ENCODE measurements at regions not wholly inside any gene's neighbourhood (a gene's known extent, or its start where the extent isn't known, plus 50 kb on each side); places are given as distances from the start of the nearest gene placed in this dataset.
"Not testable (repeated sequence)": the region's sequence is repeated elsewhere in the genome, so short reads cannot be mapped to it uniquely, and the experiment has no call there.

GRCh38 chr12:107864727-107865126 is 90.2 kb downstream of the ASCL4 start:
- not testable (repeated sequence) for H3K27me3 ChIP-seq (ENCODE audit: insufficient read depth, low read length, poor library complexity); H3K36me3 ChIP-seq (ENCODE audit: control insufficient read depth, insufficient read depth, low read length)

GRCh38 chr12:107873223-107873622 is 98.7 kb downstream of the ASCL4 start:
- DNase-seq, result peak; percentile 1
- no peak overlapping the region for H4K8ac ChIP-seq (ENCODE audit: low read depth, low read length)
- no peak overlapping the region for H4K5ac ChIP-seq (ENCODE audit: low read length)
- H3K9ac ChIP-seq (ENCODE audit: low read length), result no peak overlapping the region
- no CpG with 5 or more reads among the region's 14 CpGs for WGBS (ENCODE audit: extremely low coverage, insufficient coverage, low lambda C conversion rate)
- H3K27me3 ChIP-seq (ENCODE audit: insufficient read depth, low read length, poor library complexity), result no peaks in the 10 kb centered on the region
- no peak overlapping the region for H3K27ac ChIP-seq (ENCODE audit: low read depth, low read length)
- H3K56ac ChIP-seq (ENCODE audit: low read length), result no peak overlapping the region
- no peak overlapping the region for H3K4ac ChIP-seq (ENCODE audit: low read depth, low read length)
- H3K4me3 ChIP-seq (ENCODE audit: low read length), result no peak overlapping the region
- no peaks in the 10 kb centered on the region for H3K36me3 ChIP-seq (ENCODE audit: control insufficient read depth, insufficient read depth, low read length)
- no peaks in the 10 kb centered on the region for H3K79me2 ChIP-seq (ENCODE audit: control insufficient read depth, insufficient read depth, low read length)
- no peak overlapping the region for H2BK15ac ChIP-seq (replicated peaks; ENCODE audit: low read depth)
- no peak overlapping the region for H2BK120ac ChIP-seq (ENCODE audit: low read depth, low read length)
- no peak overlapping the region for H3K18ac ChIP-seq (ENCODE audit: low read length)
- H2AK5ac ChIP-seq (ENCODE audit: low read length), result no peak overlapping the region
- no peaks in the 10 kb centered on the region for H3K79me1 ChIP-seq (ENCODE audit: low read length)
- no peaks in the 10 kb centered on the region for H3K4me1 ChIP-seq (ENCODE audit: control insufficient read depth, low read depth, low read length)
- H2BK5ac ChIP-seq (ENCODE audit: low read length), result no peak overlapping the region
- no peak overlapping the region for H3K23ac ChIP-seq (ENCODE audit: low read length)
- no peak overlapping the region for H3K4me2 ChIP-seq (ENCODE audit: low read length)

More at GRCh38 chr12:107864727-107865126, 90.2 kb downstream of the ASCL4 start:
- H3K9ac ChIP-seq (ENCODE audit: low read length); H3K79me1 ChIP-seq (ENCODE audit: low read length); H3K23ac ChIP-seq (ENCODE audit: low read length); H3K4me1 ChIP-seq (ENCODE audit: control insufficient read depth, low read depth, low read length); H3K4me3 ChIP-seq (ENCODE audit: low read length); H2BK15ac ChIP-seq (replicated peaks; ENCODE audit: low read depth); H3K56ac ChIP-seq (ENCODE audit: low read length); H2BK5ac ChIP-seq (ENCODE audit: low read length); H3K18ac ChIP-seq (ENCODE audit: low read length); H3K4ac ChIP-seq (ENCODE audit: low read depth, low read length); H3K79me2 ChIP-seq (ENCODE audit: control insufficient read depth, insufficient read depth, low read length); H2AK5ac ChIP-seq (ENCODE audit: low read length); H3K4me2 ChIP-seq (ENCODE audit: low read length); DNase-seq; H3K27ac ChIP-seq (ENCODE audit: low read depth, low read length); H2BK120ac ChIP-seq (ENCODE audit: low read depth, low read length); H4K5ac ChIP-seq (ENCODE audit: low read length); H4K8ac ChIP-seq (ENCODE audit: low read depth, low read length): not testable (repeated sequence)
- WGBS (ENCODE audit: extremely low coverage, insufficient coverage, low lambda C conversion rate), result no CpG with 5 or more reads among the region's 12 CpGs

GRCh38 chr12:107875786-107876185 is 101.3 kb downstream of the ASCL4 start:
- Histone ChIP-seq H2BK120ac (ENCODE audit: low read depth, low read length) (no peak overlapping the region), H2AK5ac (ENCODE audit: low read length) (no peak overlapping the region), H3K4me1 (ENCODE audit: control insufficient read depth, low read depth, low read length) (no peaks in the 10 kb centered on the region), H3K4ac (ENCODE audit: low read depth, low read length) (no peak overlapping the region), H3K23ac (ENCODE audit: low read length) (no peak overlapping the region), H3K27ac (ENCODE audit: low read depth, low read length) (no peak overlapping the region), H3K4me2 (ENCODE audit: low read length) (no peak overlapping the region), H3K18ac (ENCODE audit: low read length) (no peak overlapping the region), H2BK5ac (ENCODE audit: low read length) (no peak overlapping the region), H3K79me1 (ENCODE audit: low read length) (no peaks in the 10 kb centered on the region), H4K8ac (ENCODE audit: low read depth, low read length) (no peak overlapping the region), H2BK15ac (replicated peaks; ENCODE audit: low read depth) (no peak overlapping the region), H3K9ac (ENCODE audit: low read length) (no peak overlapping the region), H4K5ac (ENCODE audit: low read length) (no peak overlapping the region), H3K27me3 (ENCODE audit: insufficient read depth, low read length, poor library complexity) (no peaks in the 10 kb centered on the region), H3K4me3 (ENCODE audit: low read length) (no peak overlapping the region), H3K56ac (ENCODE audit: low read length) (no peak overlapping the region), H3K79me2 (ENCODE audit: control insufficient read depth, insufficient read depth, low read length) (no peaks in the 10 kb centered on the region), H3K36me3 (ENCODE audit: control insufficient read depth, insufficient read depth, low read length) (no peaks in the 10 kb centered on the region)
- WGBS (ENCODE audit: extremely low coverage, insufficient coverage, low lambda C conversion rate), result no CpG with 5 or more reads among the region's 7 CpGs
- no peak for DNase-seq

- Histone ChIP-seq H3K56ac (ENCODE audit: low read length) (no peak overlapping the region), H2AK5ac (ENCODE audit: low read length) (no peak overlapping the region), H2BK5ac (ENCODE audit: low read length) (no peak overlapping the region), H3K4me3 (ENCODE audit: low read length) (no peak overlapping the region), H3K23ac (ENCODE audit: low read length) (no peak overlapping the region), H3K27ac (ENCODE audit: low read depth, low read length) (no peak overlapping the region), H2BK15ac (replicated peaks; ENCODE audit: low read depth) (no peak overlapping the region), H3K4me2 (ENCODE audit: low read length) (no peak overlapping the region), H4K8ac (ENCODE audit: low read depth, low read length) (no peak overlapping the region), H2BK120ac (ENCODE audit: low read depth, low read length) (no peak overlapping the region), H3K27me3 (ENCODE audit: insufficient read depth, low read length, poor library complexity) (no peaks in the 10 kb centered on the region), H4K5ac (ENCODE audit: low read length) (no peak overlapping the region), H3K36me3 (ENCODE audit: control insufficient read depth, insufficient read depth, low read length) (no peaks in the 10 kb centered on the region), H3K4ac (ENCODE audit: low read depth, low read length) (no peak overlapping the region), H3K18ac (ENCODE audit: low read length) (no peak overlapping the region), H3K79me2 (ENCODE audit: control insufficient read depth, insufficient read depth, low read length) (no peaks in the 10 kb centered on the region), H3K4me1 (ENCODE audit: control insufficient read depth, low read depth, low read length) (no peaks in the 10 kb centered on the region), H3K79me1 (ENCODE audit: low read length) (no peaks in the 10 kb centered on the region), H3K9ac (ENCODE audit: low read length) (no peak overlapping the region)
- WGBS (ENCODE audit: extremely low coverage, insufficient coverage, low lambda C conversion rate), result no CpG with 5 or more reads among the region's 7 CpGs
- peak; percentile 69 for DNase-seq
These were observed 110.5 kb downstream of the ASCL4 start for GRCh38 chr12:107884769-107885694.

- Histone ChIP-seq H2BK15ac (replicated peaks; ENCODE audit: low read depth) (no peak overlapping the region), H3K18ac (ENCODE audit: low read length) (no peak overlapping the region), H2AK5ac (ENCODE audit: low read length) (no peak overlapping the region), H3K27me3 (ENCODE audit: insufficient read depth, low read length, poor library complexity) (no peaks in the 10 kb centered on the region), H3K79me2 (ENCODE audit: control insufficient read depth, insufficient read depth, low read length) (no peaks in the 10 kb centered on the region), H3K4ac (ENCODE audit: low read depth, low read length) (no peak overlapping the region), H4K8ac (ENCODE audit: low read depth, low read length) (no peak overlapping the region), H3K9ac (ENCODE audit: low read length) (no peak overlapping the region), H3K4me2 (ENCODE audit: low read length) (no peak overlapping the region), H3K4me1 (ENCODE audit: control insufficient read depth, low read depth, low read length) (no peaks in the 10 kb centered on the region), H3K79me1 (ENCODE audit: low read length) (no peaks in the 10 kb centered on the region), H2BK5ac (ENCODE audit: low read length) (no peak overlapping the region), H3K36me3 (ENCODE audit: control insufficient read depth, insufficient read depth, low read length) (no peaks in the 10 kb centered on the region), H3K4me3 (ENCODE audit: low read length) (no peak overlapping the region), H3K56ac (ENCODE audit: low read length) (no peak overlapping the region), H2BK120ac (ENCODE audit: low read depth, low read length) (no peak overlapping the region), H4K5ac (ENCODE audit: low read length) (no peak overlapping the region), H3K27ac (ENCODE audit: low read depth, low read length) (no peak overlapping the region), H3K23ac (ENCODE audit: low read length) (no peak overlapping the region)
- no CpG with 5 or more reads among the region's 4 CpGs for WGBS (ENCODE audit: extremely low coverage, insufficient coverage, low lambda C conversion rate)
- no peak for DNase-seq
These were observed 114.3 kb downstream of the ASCL4 start for GRCh38 chr12:107888789-107889188.

Data from mesendoderm (in vitro differentiated cells).